HUDEP-2 (cell line): ENCODE measurements at regions not wholly inside any gene's neighbourhood (a gene's known extent, or its start where the extent isn't known, plus 50 kb on each side); places are given as distances from the start of the nearest gene placed in this dataset.
A peak's percentile ranks its signal among the peaks of the same experiment; 100 is the strongest.

ENCODE experiments used
- DNase-seq, 76 experiments: peaks; one replicate each; lab custom pipeline; 2025; ENCODE audit not compliant: unreplicated experiment in 76 of 76; lab: John Stamatoyannopoulos, UW

GRCh38 chr18:26621161-26622026 lies 73.0 kb upstream of the KCTD1 start:
- DNase-seq, result peak in 26 of 76 experiments; percentile 1 to 58 (median 18)

DNA sequence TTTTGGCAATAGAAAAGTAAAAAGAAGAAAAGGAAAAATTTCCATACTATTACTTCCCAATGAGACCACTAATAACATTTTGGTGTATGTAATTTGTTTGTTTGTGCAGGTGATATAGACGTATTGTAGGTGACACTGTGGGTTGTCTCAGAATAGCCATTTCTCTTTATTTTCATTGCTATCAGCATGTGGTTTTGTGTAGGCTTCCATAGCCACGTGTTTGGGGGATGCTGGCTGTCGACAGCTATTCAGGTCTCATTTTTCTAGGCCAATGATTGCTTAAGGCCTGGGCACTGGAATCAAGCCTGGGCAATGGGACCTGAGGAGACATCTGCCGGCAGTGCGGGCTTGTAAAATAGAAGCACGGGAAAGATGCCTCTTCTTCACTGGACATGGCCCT lies 71.0 kb upstream of the KCTD1 start:
- no peak for DNase-seq

DNA sequence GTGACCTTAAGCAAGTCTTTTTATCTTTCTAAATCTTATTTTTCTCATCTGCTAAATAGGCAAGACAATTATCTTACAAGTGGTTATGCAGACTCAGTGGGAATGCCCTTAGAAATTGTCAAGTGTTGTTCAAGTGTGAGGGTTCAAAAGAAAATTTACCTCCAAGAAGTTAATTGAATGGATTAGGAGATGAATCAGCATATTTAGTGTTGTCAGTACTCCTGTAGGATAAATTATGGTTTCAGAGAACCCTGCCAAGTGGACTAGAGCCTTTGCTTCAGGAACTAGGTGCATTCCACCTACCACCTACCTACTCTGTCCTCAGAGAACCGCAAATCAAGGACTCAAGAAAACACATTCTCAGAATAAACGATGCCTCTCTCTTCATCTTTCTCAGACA lies 69.8 kb upstream of the KCTD1 start:
- DNase-seq, result no peak

DNA sequence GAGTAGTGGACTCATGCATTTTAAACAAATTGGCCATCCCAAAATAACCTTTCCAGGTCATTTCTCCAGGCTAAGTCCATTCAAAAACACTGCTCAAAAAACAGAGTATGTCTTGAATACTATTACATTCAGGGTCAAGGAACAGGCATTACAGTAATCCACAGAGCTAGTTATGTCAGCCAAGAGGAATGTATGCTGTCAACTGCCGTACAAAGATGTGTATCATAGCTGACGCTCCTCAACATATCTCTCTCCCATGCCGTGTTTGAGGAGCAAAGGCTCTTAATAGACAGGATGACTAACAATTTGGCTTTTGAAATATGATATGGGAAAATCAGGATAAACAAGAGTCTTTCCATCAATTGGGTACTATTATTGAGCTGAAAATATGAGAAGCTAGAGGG lies 68.8 kb upstream of the KCTD1 start:
- no peak for DNase-seq

GRCh38 chr18:26614374-26614773 lies 66.0 kb upstream of the KCTD1 start:
- no peak for DNase-seq
